ENCODE measurements at regions not wholly inside any gene's neighbourhood (a gene's known extent, or its start where the extent isn't known, plus 50 kb on each side); places are given as distances from the start of the nearest gene placed in this dataset.

- ChIA-PET CTCF (no interaction called here), POLR2A (no interaction called here)
- Mint-ChIP-seq H3K4me1 (0 out of 2 replicates have a peak, but pooled peaks cover 4% of the 10 kb centered on the region), H3K9me3 (peaks cover 3% of the 10 kb centered on the region; the same call in 1 of the 2 replicates), H3K27ac (no peak overlapping the region), H3K27me3 (ENCODE audit: low read depth) (no peaks in the 10 kb centered on the region; the same call in 1 of the 2 replicates), H3K36me3 (no peaks in the 10 kb centered on the region), H3K4me3 (no peak overlapping the region)
- DNase-seq (ENCODE audit: low spot score) (no peak), ATAC-seq (no peak)
- TF ChIP-seq ZNF219 (CRISPR knock-in tag; IDR thresholded peaks at IDR 0.05; ENCODE audit: borderline replicate concordance): no peak
- TF ChIP-seq ATF2 (CRISPR knock-in tag; IDR thresholded peaks at IDR 0.05; ENCODE audit: borderline replicate concordance, low read depth): no peak
- TF ChIP-seq GABPB1 (CRISPR knock-in tag; IDR thresholded peaks at IDR 0.05): 0 out of 2 replicates have a peak, but pooled peaks have one; percentile 15
- TF ChIP-seq GTF2I (CRISPR knock-in tag; conservative IDR thresholded peaks at IDR 0.05): no peak
Observed at GRCh38 chr4:123455360-123455759, 58.8 kb downstream of the SPRY1 start.

GRCh38 chr4:123462007-123462406 lies 65.4 kb downstream of the SPRY1 start:
- Mint-ChIP-seq H3K36me3 (no peaks in the 10 kb centered on the region; the same call in 1 of the 2 replicates), H3K4me3 (no peak overlapping the region), H3K9me3 (no peaks in the 10 kb centered on the region), H3K4me1 (peaks cover 16% of the 10 kb centered on the region), H3K27me3 (ENCODE audit: low read depth) (no peaks in the 10 kb centered on the region), H3K27ac (no peak overlapping the region)
- CTCF ChIA-PET: no interaction called here
- ATAC-seq: no peak
- TF ChIP-seq MAX (CRISPR knock-in tag; IDR thresholded peaks at IDR 0.05): no peak
- POLR2A ChIA-PET: no interaction called here
- DNase-seq (ENCODE audit: low spot score): no peak

- no peak for ATAC-seq
- no peaks in the 10 kb centered on the region for H3K9me3 Mint-ChIP-seq
- H3K4me1 Mint-ChIP-seq: peaks cover 16% of the 10 kb centered on the region
- no peak for TF ChIP-seq GRHL2 (CRISPR knock-in tag; IDR thresholded peaks at IDR 0.05; ENCODE audit: insufficient replicate concordance, severe bottlenecking)
- TF ChIP-seq E2F1 (CRISPR knock-in tag; IDR thresholded peaks at IDR 0.05): no peak
- no peak for TF ChIP-seq SOX15 (CRISPR knock-in tag; IDR thresholded peaks at IDR 0.05)
- TF ChIP-seq ETV6 (CRISPR knock-in tag; IDR thresholded peaks at IDR 0.05): no peak
- no peak for TF ChIP-seq MAX (CRISPR knock-in tag; IDR thresholded peaks at IDR 0.05)
- no peak for TF ChIP-seq RELA (CRISPR knock-in tag; IDR thresholded peaks at IDR 0.05; ENCODE audit: borderline replicate concordance)
- no peak for TF ChIP-seq ZNF219 (CRISPR knock-in tag; IDR thresholded peaks at IDR 0.05; ENCODE audit: borderline replicate concordance)
- no peak for TF ChIP-seq NR3C1 (CRISPR knock-in tag; conservative IDR thresholded peaks at IDR 0.05; ENCODE audit: low read depth)
- TF ChIP-seq NFYB (CRISPR knock-in tag; conservative IDR thresholded peaks at IDR 0.05; ENCODE audit: low read depth): no peak
- TF ChIP-seq AR (CRISPR knock-in tag; IDR thresholded peaks at IDR 0.05): no peak
- TF ChIP-seq USF1 (CRISPR knock-in tag; IDR thresholded peaks at IDR 0.05): no peak
- no peak for TF ChIP-seq ZNF263 (CRISPR knock-in tag; IDR thresholded peaks at IDR 0.05; ENCODE audit: low read depth)
- no peak for TF ChIP-seq GTF2I (CRISPR knock-in tag; conservative IDR thresholded peaks at IDR 0.05)
- TF ChIP-seq IRF2 (CRISPR knock-in tag; IDR thresholded peaks at IDR 0.05; ENCODE audit: borderline replicate concordance, low read depth): no peak
- TF ChIP-seq TEAD1 (CRISPR knock-in tag; IDR thresholded peaks at IDR 0.05): no peak
- TF ChIP-seq ESRRA (CRISPR knock-in tag; IDR thresholded peaks at IDR 0.05; ENCODE audit: borderline replicate concordance): no peak
- DNase-seq (ENCODE audit: low spot score): no peak
- H3K36me3 Mint-ChIP-seq: no peaks in the 10 kb centered on the region; the same call in 1 of the 2 replicates
- POLR2A ChIA-PET: no interaction called here
- no peaks in the 10 kb centered on the region for H3K27me3 Mint-ChIP-seq (ENCODE audit: low read depth)
- CTCF ChIA-PET: no interaction called here
- H3K4me3 Mint-ChIP-seq: no peak overlapping the region
- H3K27ac Mint-ChIP-seq: no peak overlapping the region
Observed at GRCh38 chr4:123463869-123464268, 67.3 kb downstream of the SPRY1 start.

Measured in WTC11 (cell line).